Activated CD8-positive, alpha-beta memory T cell treated with anti-CD3 and anti-CD28 coated beads, Interleukin-2, amount 10 ng/mL, durations not matched to agents 7 days and 5 days (primary cell): ENCODE measurements at regions not wholly inside any gene's neighbourhood (a gene's known extent, or its start where the extent isn't known, plus 50 kb on each side); places are given as distances from the start of the nearest gene placed in this dataset.

Source experiments
- ATAC-seq: fragments of 150-1000 bp; cut with Tn5 transposase; one replicate; pipeline ENCODE4 v1.10.0; 2021; ENCODE audit warnings: moderate library complexity
- CTCF ChIA-PET: fragments of 350-600 bp; sonication (Branson Sonifier 250); formaldehyde crosslinking; loops from one replicate; lab custom pipeline; 2021; ENCODE audit warnings: antibody characterized with exemption; lab: Charles Lee
- DNase-seq: peaks from one replicate; pipeline ENCODE4 v3.0.0-alpha.2; 2020
- H3K27ac Mint-ChIP-seq: one replicate; pipeline ENCODE4 v1.8.0; 2021; ENCODE audit warnings: mild to moderate bottlenecking, mixed read lengths
- H3K27me3 Mint-ChIP-seq: one replicate; pipeline ENCODE4 v1.8.0; 2021; ENCODE audit warnings: mixed read lengths
- H3K36me3 Mint-ChIP-seq: one replicate; pipeline ENCODE4 v1.8.0; 2021; ENCODE audit warnings: mild to moderate bottlenecking, mixed read lengths
- H3K4me1 Mint-ChIP-seq: one replicate; pipeline ENCODE4 v1.8.0; 2021; ENCODE audit warnings: mixed read lengths
- H3K4me3 Mint-ChIP-seq: one replicate; pipeline ENCODE4 v1.8.0; 2021; ENCODE audit warnings: mild to moderate bottlenecking, moderate library complexity, mixed read lengths
- H3K9me3 Mint-ChIP-seq: one replicate; pipeline ENCODE4 v1.8.0; 2022; ENCODE audit warnings: low read depth, mixed read lengths

DNA sequence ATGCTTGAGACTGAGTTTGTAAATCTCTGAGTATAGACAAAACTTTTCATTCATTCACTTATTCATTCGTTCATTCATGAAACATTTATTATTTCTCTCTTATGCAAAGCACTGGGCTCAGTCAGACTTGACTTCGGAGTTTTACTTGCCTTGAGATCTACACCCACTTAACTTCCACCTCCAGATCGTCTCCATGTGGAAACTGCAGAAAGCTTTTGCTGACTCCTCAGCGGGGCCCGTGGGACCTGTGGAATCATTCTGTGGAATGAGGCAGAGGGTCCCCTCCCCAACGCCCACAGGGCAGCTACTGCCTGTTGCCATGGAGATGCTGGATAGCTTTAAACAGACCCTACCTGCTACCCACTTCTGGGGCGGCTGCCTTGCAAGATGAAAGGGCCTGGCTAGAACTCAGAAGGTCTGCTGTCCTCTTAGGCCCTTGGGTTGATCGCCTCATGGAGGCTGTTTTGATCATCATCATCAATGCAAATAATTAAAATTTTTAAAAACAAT is 66.4 kb upstream of the KCNG1 start:
- Mint-ChIP-seq H3K9me3 (no peaks in the 10 kb centered on the region), H3K4me3 (no peak overlapping the region), H3K36me3 (no peaks in the 10 kb centered on the region), H3K27me3 (peaks cover 61% of the 10 kb centered on the region), H3K27ac (no peak overlapping the region), H3K4me1 (peaks cover 6% of the 10 kb centered on the region)
- DNase-seq (no peak), ATAC-seq (no peak)
- CTCF ChIA-PET, result no interaction called here

DNA sequence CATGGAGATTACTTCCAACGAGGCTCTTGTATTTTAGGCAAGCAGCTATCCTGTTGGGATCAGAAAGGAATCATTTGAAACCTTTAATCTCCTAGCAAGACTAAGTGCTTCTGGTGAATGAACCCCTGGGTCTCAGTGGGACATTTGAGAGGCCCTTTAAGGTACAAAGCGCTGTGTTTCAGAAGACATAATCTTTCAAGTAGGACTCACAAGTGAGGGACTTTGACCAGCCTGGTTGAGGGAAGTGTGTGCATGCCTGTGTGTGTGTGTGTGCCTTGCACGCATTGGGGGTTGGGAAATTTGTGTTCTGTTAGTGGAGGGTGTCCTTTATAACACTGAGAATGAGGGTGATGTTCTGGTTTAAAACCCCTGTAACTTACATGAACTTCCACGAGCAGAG is 64.4 kb upstream of the KCNG1 start:
- no peaks in the 10 kb centered on the region for H3K9me3 Mint-ChIP-seq
- CTCF ChIA-PET, result no interaction called here
- no peak overlapping the region for H3K4me3 Mint-ChIP-seq
- H3K4me1 Mint-ChIP-seq, result peaks cover 2% of the 10 kb centered on the region
- DNase-seq (no peak), ATAC-seq (no peak)
- no peaks in the 10 kb centered on the region for H3K36me3 Mint-ChIP-seq
- no peak overlapping the region for H3K27ac Mint-ChIP-seq
- peaks cover 60% of the 10 kb centered on the region for H3K27me3 Mint-ChIP-seq

GRCh38 chr20:51085769-51086168 is 62.9 kb upstream of the KCNG1 start:
- ATAC-seq (no peak), DNase-seq (no peak)
- CTCF ChIA-PET, result no interaction called here
- H3K9me3 Mint-ChIP-seq, result no peaks in the 10 kb centered on the region
- no peaks in the 10 kb centered on the region for H3K4me1 Mint-ChIP-seq
- H3K27me3 Mint-ChIP-seq, result peaks cover 49% of the 10 kb centered on the region
- no peak overlapping the region for H3K4me3 Mint-ChIP-seq
- H3K36me3 Mint-ChIP-seq, result no peaks in the 10 kb centered on the region
- H3K27ac Mint-ChIP-seq, result no peak overlapping the region

- no peaks in the 10 kb centered on the region for H3K36me3 Mint-ChIP-seq
- DNase-seq, result no peak
- CTCF ChIA-PET, result no interaction called here
- H3K4me3 Mint-ChIP-seq, result no peak overlapping the region
- no peak for ATAC-seq
- peaks cover 48% of the 10 kb centered on the region for H3K27me3 Mint-ChIP-seq
- no peaks in the 10 kb centered on the region for H3K4me1 Mint-ChIP-seq
- H3K9me3 Mint-ChIP-seq, result no peaks in the 10 kb centered on the region
- H3K27ac Mint-ChIP-seq, result no peak overlapping the region
Measured at GRCh38 chr20:51084593-51085377, 61.9 kb upstream of the KCNG1 start.

- no peak for ATAC-seq
- DNase-seq, result no peak
- H3K4me3 Mint-ChIP-seq, result no peak overlapping the region
- H3K9me3 Mint-ChIP-seq, result no peaks in the 10 kb centered on the region
- H3K36me3 Mint-ChIP-seq, result no peaks in the 10 kb centered on the region
- peaks cover 58% of the 10 kb centered on the region for H3K27me3 Mint-ChIP-seq
- H3K27ac Mint-ChIP-seq, result no peak overlapping the region
- H3K4me1 Mint-ChIP-seq, result no peaks in the 10 kb centered on the region
- CTCF ChIA-PET, result no interaction called here
Measured at GRCh38 chr20:51083447-51083846, 60.5 kb upstream of the KCNG1 start.

DNA sequence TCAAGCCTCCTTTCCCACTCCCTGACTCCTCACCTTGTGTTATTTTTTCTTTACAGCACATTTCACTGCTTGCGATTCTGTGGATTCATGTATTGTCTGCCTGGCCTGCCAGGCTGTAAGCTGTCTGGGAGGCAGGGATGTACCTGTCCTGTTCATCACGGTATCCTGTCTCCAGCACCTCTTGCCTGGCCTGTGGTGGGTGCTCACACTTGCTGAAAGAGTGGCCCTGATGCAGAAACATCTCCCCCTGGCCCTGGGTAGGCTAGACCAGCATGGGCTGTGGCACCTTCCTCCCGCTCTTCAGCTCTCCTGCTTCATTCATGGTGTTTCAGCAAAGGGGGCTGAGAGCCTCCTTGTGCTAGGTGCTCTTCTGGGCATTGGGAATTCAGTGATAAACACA is 60.1 kb upstream of the KCNG1 start:
- peaks cover 60% of the 10 kb centered on the region for H3K27me3 Mint-ChIP-seq
- H3K27ac Mint-ChIP-seq, result no peak overlapping the region
- ATAC-seq (no peak), DNase-seq (no peak)
- no peak overlapping the region for H3K4me3 Mint-ChIP-seq
- H3K9me3 Mint-ChIP-seq, result no peaks in the 10 kb centered on the region
- H3K36me3 Mint-ChIP-seq, result no peaks in the 10 kb centered on the region
- CTCF ChIA-PET, result no interaction called here
- H3K4me1 Mint-ChIP-seq, result no peaks in the 10 kb centered on the region

DNA sequence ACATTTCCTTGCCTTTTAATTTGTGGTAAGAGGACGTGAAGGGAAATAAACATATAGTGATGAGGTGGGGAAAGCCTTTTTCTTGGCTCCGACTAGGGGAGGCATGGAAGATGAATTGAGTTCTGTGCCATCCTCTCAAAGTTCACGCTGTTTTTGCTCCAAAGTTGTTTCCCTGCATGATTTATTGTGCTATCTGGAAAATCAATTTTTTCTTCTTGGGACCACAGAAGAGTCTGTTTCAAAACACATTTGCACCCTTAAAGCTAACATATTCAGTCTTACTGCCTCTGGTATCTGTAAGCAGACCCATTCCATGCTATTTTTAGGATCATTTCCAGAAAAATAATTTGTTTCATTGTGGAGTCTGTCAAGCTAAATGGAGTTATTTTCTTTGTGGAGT is 57.6 kb upstream of the KCNG1 start:
- no peaks in the 10 kb centered on the region for H3K4me1 Mint-ChIP-seq
- DNase-seq (no peak), ATAC-seq (no peak)
- H3K36me3 Mint-ChIP-seq, result no peaks in the 10 kb centered on the region
- CTCF ChIA-PET, result interaction anchor here (1.2 kb wide), 1 partner anchor 8 kb away, joined by 3 read pairs; no protein-coding TSS in a partner anchor
- no peak overlapping the region for H3K4me3 Mint-ChIP-seq
- H3K9me3 Mint-ChIP-seq, result no peaks in the 10 kb centered on the region
- peaks cover 62% of the 10 kb centered on the region for H3K27me3 Mint-ChIP-seq
- no peak overlapping the region for H3K27ac Mint-ChIP-seq

DNA sequence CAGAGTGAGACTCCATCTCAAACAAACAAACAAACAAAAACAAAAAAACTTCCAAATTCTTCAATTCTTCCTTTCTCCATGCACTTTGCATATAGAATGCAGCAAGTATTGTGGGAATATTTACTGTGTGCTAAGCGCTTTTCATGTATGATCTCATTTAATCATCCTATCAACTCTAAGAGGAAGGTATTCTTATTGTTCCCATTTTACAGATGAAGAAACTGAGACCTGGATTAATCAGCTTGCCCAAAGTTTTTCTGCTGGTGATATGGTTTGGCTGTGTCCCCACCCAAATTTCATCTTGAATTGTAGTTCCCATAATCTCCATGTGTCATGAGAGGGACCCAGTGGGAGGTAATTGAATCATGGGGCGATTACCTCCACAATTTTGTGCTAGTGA is 56.6 kb upstream of the KCNG1 start:
- CTCF ChIA-PET, result interaction anchor here (1.2 kb wide), 1 partner anchor 9 kb away, joined by 3 read pairs; no protein-coding TSS in a partner anchor
- DNase-seq (no peak), ATAC-seq (no peak)
- Mint-ChIP-seq H3K27ac (no peak overlapping the region), H3K4me1 (no peaks in the 10 kb centered on the region), H3K9me3 (no peaks in the 10 kb centered on the region), H3K4me3 (no peak overlapping the region), H3K27me3 (peaks cover 57% of the 10 kb centered on the region), H3K36me3 (no peaks in the 10 kb centered on the region)

DNA sequence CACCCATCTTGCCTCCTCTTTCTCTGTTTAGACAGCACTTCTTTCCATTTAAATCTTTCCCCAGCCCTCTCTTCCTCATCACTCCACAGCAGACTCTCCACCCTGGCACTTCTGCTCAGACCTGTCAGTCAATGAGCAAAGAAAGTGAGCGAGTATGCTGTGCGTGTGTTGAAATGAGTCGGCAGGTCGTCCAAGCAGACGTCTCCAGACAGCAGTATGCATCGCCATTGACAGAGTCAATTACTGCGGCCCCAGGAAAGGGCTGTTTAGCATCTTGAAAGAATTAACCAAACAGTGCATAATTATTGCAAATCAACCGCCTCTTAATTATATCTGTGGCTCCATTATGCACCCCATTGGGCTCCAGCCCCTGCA is 54.8 kb upstream of the KCNG1 start:
- Mint-ChIP-seq H3K27me3 (peaks cover 46% of the 10 kb centered on the region), H3K36me3 (no peaks in the 10 kb centered on the region), H3K9me3 (no peaks in the 10 kb centered on the region), H3K4me1 (no peaks in the 10 kb centered on the region), H3K4me3 (no peak overlapping the region), H3K27ac (no peak overlapping the region)
- CTCF ChIA-PET, result no interaction called here
- no peak for ATAC-seq
- no peak for DNase-seq

DNA sequence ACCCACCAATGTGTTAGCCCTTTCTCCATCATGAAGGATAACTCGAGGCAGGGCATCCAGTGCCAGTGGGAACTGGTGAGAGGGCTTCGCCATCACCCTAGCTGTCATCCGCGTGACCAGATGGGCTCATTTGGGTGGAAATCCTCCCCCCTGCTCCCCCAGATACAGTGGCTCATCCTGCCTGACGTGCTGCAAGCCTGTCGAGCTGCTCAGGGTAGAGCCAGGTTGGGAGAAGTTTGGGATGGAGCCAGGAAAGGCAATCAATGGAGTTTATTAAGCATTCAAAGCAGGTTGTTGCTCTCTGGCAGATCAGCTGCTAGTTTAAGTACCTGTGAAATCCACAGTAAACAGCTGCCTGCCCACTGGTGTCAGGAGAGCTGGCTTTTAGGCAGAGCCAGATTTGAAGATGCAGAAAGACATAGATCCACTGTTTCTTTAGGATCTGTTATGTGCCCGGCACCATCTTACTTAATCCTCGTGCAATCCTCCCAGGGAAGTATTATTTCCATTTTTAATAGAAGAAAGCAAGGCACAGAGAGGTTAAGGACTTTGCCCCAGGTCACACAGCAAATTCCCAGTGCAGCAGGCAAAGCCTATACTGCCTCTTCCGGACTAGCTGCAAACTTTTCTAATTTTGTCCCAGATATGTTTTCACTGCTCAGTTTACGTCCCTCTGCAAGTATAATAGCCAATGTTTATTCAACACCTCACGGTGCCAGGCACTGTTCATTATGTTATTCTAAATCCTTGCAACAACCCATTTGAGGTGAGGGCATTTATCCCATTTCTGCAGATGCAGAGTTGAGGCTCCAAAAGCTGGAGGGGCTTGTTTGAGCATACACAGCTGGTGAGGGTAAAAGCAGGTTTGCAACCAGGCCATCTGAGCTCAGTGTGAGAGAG is 54.1 kb upstream of the KCNG1 start:
- H3K4me3 Mint-ChIP-seq, result no peak overlapping the region
- H3K27ac Mint-ChIP-seq, result no peak overlapping the region
- no peaks in the 10 kb centered on the region for H3K9me3 Mint-ChIP-seq
- ATAC-seq (no peak), DNase-seq (no peak)
- CTCF ChIA-PET, result no interaction called here
- H3K4me1 Mint-ChIP-seq, result no peaks in the 10 kb centered on the region
- peaks cover 52% of the 10 kb centered on the region for H3K27me3 Mint-ChIP-seq
- no peaks in the 10 kb centered on the region for H3K36me3 Mint-ChIP-seq

DNA sequence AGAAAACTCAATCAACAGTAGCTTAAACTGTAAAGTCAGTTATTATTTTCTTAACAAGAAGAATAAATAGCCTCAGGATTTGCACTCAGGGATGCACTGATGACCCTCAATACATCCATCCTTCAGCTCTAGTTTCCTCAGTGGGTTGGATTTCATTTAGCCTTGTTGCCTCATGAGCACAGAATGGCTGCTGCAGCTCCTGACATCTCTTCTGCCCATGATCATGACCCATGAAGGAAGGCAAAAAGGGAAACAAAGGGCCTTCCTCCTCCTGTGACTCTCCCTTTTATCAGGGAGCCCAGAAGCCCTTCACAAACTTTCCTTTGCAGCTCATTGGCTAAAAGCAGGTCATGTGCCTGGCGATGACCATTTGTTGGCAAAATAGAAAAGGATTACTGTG is 51.2 kb upstream of the KCNG1 start:
- Mint-ChIP-seq H3K9me3 (no peaks in the 10 kb centered on the region), H3K36me3 (no peaks in the 10 kb centered on the region), H3K27ac (no peak overlapping the region), H3K27me3 (peaks cover 49% of the 10 kb centered on the region), H3K4me1 (no peaks in the 10 kb centered on the region), H3K4me3 (no peak overlapping the region)
- DNase-seq (no peak), ATAC-seq (no peak)
- CTCF ChIA-PET, result no interaction called here
